CD4-positive, alpha-beta T cell treated with Interleukin-2 at 100 ng/mL for 4 hours (primary cell): ENCODE measurements at regions not wholly inside any gene's neighbourhood (a gene's known extent, or its start where the extent isn't known, plus 50 kb on each side); places are given as distances from the start of the nearest gene placed in this dataset.
A peak's percentile ranks its signal among the peaks of the same experiment; 100 is the strongest.
"Not testable (repeated sequence)": the region's sequence is repeated elsewhere in the genome, so short reads cannot be mapped to it uniquely, and the experiment has no call there.

ENCODE experiments used
- DNase-seq: peaks from one replicate; pipeline ENCODE4 v3.0.0-alpha.2; 2020; ENCODE audit warnings: low spot score

- DNase-seq, result no peak
Observed at GRCh38 chr9:38518826-38519225, 94.6 kb upstream of the IGFBPL1 start.

- DNase-seq, result peak; percentile 10
Observed at GRCh38 chr9:38516273-38516672, 92.0 kb upstream of the IGFBPL1 start.

- DNase-seq, result not testable (repeated sequence)
Observed at GRCh38 chr9:38515055-38515454, 90.8 kb upstream of the IGFBPL1 start.

- DNase-seq, result not testable (repeated sequence)
Observed at GRCh38 chr9:38510340-38510739, 86.1 kb upstream of the IGFBPL1 start.

GRCh38 chr9:38507587-38507986 is 83.3 kb upstream of the IGFBPL1 start:
- DNase-seq, result no peak

- DNase-seq, result not testable (repeated sequence)
Observed at GRCh38 chr9:38500171-38500570, 75.9 kb upstream of the IGFBPL1 start.

GRCh38 chr9:38498551-38498950 is 74.3 kb upstream of the IGFBPL1 start:
- DNase-seq, result not testable (repeated sequence)

- DNase-seq, result no peak
Observed at GRCh38 chr9:38489057-38489456, 64.8 kb upstream of the IGFBPL1 start.

- DNase-seq, result no peak
Observed at GRCh38 chr9:38488156-38488698, 64.0 kb upstream of the IGFBPL1 start.

GRCh38 chr9:38487418-38488155 is 63.3 kb upstream of the IGFBPL1 start:
- DNase-seq, result not testable (repeated sequence)

- no peak for DNase-seq
Observed at GRCh38 chr9:38486837-38487236, 62.6 kb upstream of the IGFBPL1 start.

- DNase-seq, result no peak
Observed at GRCh38 chr9:38486056-38486615, 61.9 kb upstream of the IGFBPL1 start.

GRCh38 chr9:38484076-38484665 is 59.9 kb upstream of the IGFBPL1 start:
- not testable (repeated sequence) for DNase-seq

GRCh38 chr9:38482918-38483592 is 58.8 kb upstream of the IGFBPL1 start:
- DNase-seq, result no peak

- DNase-seq, result no peak
Observed at GRCh38 chr9:38478211-38478610, 54.0 kb upstream of the IGFBPL1 start.

GRCh38 chr9:38474476-38474875 is 50.2 kb upstream of the IGFBPL1 start:
- DNase-seq, result not testable (repeated sequence)
